ENCODE measurements at regions not wholly inside any gene's neighbourhood (a gene's known extent, or its start where the extent isn't known, plus 50 kb on each side); places are given as distances from the start of the nearest gene placed in this dataset.

DNA sequence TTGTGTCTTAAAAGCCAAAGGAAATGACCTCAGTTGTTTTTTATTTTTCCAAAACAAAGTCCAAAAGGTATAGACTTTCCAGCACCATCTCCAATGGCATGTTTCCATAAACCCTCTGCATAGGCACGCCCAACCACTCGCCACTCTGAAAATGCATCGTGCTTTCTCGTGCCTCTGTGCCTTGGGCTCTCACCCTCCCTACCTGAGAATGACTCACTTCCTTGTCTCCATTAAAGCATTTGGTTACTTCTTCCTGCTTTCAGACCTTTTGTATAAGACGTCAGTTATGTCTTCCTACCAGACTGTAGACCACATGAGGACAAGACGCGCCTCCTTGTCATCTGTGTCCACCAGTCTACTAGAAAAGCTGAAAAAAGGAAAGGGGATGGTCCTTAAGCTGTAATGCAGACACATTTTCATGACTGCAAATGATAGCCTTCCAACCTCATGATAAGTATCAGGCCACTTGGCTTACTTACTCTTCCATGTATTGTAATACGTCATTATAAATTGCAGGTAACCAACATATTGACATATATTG, 61.2 kb upstream of the CDYL start:
- TF ChIP-seq CTCF (IDR thresholded peaks at IDR 0.05; ENCODE audit: low read depth, low read length) (no peak), EZH2phosphoT487 (IDR thresholded peaks at IDR 0.05; ENCODE audit: low read depth) (no peak)
